ENCODE measurements at regions not wholly inside any gene's neighbourhood (a gene's known extent, or its start where the extent isn't known, plus 50 kb on each side); places are given as distances from the start of the nearest gene placed in this dataset.

DNA sequence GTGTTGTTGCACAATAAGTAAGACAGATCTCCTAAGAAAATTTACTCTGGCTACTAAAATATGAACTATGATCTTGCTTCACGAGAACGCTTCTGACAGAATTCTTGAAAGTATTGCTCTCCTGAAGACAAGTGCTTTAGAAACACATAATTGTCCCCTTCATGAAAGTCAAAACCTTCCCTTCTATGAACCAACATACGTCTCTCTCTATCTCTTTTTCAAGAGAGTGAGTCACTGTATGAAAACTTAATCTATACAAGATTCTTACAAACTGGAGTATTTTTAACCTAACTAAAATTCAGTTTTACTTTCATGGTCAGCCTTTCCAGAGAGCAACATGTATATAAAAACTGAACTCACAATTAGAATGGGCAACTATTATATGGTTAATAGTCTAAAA lies 688.0 kb upstream of the CTNND2 start:
- TF ChIP-seq EZH2 (IDR thresholded peaks at IDR 0.05) (no peak), CTCF (IDR thresholded peaks at IDR 0.05 in 2 of 3, conservative IDR thresholded peaks at IDR 0.05 in 1 of 3; ENCODE audit: borderline replicate concordance in 1 of 3, insufficient read depth in 1 of 3, low read depth in 2 of 3, low read length in 2 of 3) (no peak), SIN3A (IDR thresholded peaks at IDR 0.05; ENCODE audit: low read depth) (no peak), REST (IDR thresholded peaks at IDR 0.05; ENCODE audit: low read depth) (no peak), RAD21 (IDR thresholded peaks at IDR 0.05; ENCODE audit: low read depth) (no peak), EGR1 (IDR thresholded peaks at IDR 0.05; ENCODE audit: low read depth) (no peak), POLR2A (IDR thresholded peaks at IDR 0.05; ENCODE audit: borderline replicate concordance, extremely low read depth, insufficient read depth, insufficient read length) (no peak), ELF1 (IDR thresholded peaks at IDR 0.05; ENCODE audit: borderline replicate concordance, low read depth) (no peak)

Data from HCT116 (cell line).